ENCODE measurements at regions not wholly inside any gene's neighbourhood (a gene's known extent, or its start where the extent isn't known, plus 50 kb on each side); places are given as distances from the start of the nearest gene placed in this dataset.

DNA sequence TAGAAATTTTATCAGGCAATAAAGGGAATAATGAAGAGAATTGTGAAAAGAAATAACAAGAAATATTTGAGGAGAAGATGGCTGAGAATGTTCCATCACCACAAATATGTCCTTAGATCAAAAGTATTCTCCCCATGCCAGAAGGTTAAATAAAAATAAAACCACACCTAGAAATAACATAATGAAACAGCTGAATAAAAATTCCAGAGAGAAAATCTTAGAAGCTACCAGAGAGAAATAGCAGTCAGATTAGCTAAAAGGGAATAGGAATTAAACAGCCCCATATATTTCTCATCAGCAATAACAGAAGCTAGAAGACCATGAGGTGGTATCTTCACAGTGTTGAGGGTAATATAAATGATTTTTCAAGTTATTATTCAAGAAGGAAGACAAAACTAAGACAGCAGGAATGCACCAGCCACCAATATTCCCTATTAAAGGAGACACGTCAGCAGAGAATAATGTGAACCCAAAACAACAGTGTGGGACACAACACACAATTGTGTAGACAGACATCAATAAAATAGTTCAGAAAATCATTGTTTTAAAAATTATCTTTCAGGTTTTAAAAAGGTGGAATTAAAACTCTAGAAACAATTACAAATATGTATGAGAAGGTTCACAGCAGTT, 82.0 kb upstream of the NEDD4L start:
- ChIA-PET POLR2A (no interaction called here), CTCF (interaction anchor here (0.6 kb wide), 1 partner anchor 773 kb away, joined by 6 read pairs; no protein-coding TSS in a partner anchor)
- intact Hi-C loops (cut with micrococcal nuclease; ENCODE audit: unreplicated experiment) (no loop called here), in situ Hi-C loops (cut with HindIII; ENCODE audit: low pct_unique_long_range_greater_than_20kb, low sequenced_read_pairs) (no loop called here)
- BruUV-seq (replicated peaks), result no TSS peak
- TF ChIP-seq SIN3A (IDR thresholded peaks at IDR 0.05; ENCODE audit: borderline replicate concordance, insufficient read depth, low read depth, low read length) (no peak), TCF7L2 (IDR thresholded peaks at IDR 0.05; ENCODE audit: low read depth, low read length) (no peak), POLR2AphosphoS5 (IDR thresholded peaks at IDR 0.05; ENCODE audit: low read depth, low read length) (no peak)
- TF ChIP-seq, protein P1, sequence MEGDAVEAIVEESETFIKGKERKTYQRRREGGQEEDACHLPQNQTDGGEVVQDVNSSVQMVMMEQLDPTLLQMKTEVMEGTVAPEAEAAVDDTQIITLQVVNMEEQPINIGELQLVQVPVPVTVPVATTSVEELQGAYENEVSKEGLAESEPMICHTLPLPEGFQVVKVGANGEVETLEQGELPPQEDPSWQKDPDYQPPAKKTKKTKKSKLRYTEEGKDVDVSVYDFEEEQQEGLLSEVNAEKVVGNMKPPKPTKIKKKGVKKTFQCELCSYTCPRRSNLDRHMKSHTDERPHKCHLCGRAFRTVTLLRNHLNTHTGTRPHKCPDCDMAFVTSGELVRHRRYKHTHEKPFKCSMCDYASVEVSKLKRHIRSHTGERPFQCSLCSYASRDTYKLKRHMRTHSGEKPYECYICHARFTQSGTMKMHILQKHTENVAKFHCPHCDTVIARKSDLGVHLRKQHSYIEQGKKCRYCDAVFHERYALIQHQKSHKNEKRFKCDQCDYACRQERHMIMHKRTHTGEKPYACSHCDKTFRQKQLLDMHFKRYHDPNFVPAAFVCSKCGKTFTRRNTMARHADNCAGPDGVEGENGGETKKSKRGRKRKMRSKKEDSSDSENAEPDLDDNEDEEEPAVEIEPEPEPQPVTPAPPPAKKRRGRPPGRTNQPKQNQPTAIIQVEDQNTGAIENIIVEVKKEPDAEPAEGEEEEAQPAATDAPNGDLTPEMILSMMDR (IDR thresholded peaks at IDR 0.05), result no peak
- TF ChIP-seq, protein P2, sequence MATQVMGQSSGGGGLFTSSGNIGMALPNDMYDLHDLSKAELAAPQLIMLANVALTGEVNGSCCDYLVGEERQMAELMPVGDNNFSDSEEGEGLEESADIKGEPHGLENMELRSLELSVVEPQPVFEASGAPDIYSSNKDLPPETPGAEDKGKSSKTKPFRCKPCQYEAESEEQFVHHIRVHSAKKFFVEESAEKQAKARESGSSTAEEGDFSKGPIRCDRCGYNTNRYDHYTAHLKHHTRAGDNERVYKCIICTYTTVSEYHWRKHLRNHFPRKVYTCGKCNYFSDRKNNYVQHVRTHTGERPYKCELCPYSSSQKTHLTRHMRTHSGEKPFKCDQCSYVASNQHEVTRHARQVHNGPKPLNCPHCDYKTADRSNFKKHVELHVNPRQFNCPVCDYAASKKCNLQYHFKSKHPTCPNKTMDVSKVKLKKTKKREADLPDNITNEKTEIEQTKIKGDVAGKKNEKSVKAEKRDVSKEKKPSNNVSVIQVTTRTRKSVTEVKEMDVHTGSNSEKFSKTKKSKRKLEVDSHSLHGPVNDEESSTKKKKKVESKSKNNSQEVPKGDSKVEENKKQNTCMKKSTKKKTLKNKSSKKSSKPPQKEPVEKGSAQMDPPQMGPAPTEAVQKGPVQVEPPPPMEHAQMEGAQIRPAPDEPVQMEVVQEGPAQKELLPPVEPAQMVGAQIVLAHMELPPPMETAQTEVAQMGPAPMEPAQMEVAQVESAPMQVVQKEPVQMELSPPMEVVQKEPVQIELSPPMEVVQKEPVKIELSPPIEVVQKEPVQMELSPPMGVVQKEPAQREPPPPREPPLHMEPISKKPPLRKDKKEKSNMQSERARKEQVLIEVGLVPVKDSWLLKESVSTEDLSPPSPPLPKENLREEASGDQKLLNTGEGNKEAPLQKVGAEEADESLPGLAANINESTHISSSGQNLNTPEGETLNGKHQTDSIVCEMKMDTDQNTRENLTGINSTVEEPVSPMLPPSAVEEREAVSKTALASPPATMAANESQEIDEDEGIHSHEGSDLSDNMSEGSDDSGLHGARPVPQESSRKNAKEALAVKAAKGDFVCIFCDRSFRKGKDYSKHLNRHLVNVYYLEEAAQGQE (IDR thresholded peaks at IDR 0.05; ENCODE audit: insufficient read depth in 1 of 2, low read depth in 2 of 2, low read length in 1 of 2), result no peak
- Histone ChIP-seq H3K27me3 (ENCODE audit: control insufficient read depth, insufficient read depth, low read length) (no peaks in the 10 kb centered on the region), H3K36me3 (ENCODE audit: control insufficient read depth, insufficient read depth, low read length) (no peaks in the 10 kb centered on the region), H3K9me3 (ENCODE audit: control insufficient read depth, insufficient read depth, low read depth, low read length) (no peaks in the 10 kb centered on the region), H3K27ac (ENCODE audit: low read length) (no peak overlapping the region), H3K4me3 (ENCODE audit: low read depth in 2 of 2, low read length in 2 of 2) (no peak overlapping the region), H3K4me1 (ENCODE audit: control insufficient read depth, insufficient read depth, low read length) (no peaks in the 10 kb centered on the region)
- no peak for DNase-seq (ENCODE audit: low read depth, low spot score)
- no peak for ATAC-seq

DNA sequence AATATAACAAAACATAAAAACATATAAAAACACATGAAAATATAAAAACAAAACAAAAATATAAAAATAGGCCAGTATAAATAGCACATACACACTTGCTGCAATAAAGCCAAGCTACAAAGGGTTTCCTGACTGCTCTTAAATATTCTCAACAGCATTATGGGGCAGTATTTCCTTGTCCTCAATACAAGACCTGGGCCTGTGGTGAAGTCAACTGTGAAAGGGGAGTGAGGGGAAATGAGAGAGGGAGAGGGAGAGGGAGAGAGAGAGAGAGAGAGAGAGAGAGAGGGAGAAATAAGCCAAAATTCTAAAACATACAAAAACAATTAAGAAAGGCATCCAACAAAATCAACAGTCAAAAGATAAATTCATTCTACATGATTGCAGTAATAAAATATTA, 82.6 kb upstream of the NEDD4L start:
- DNase-seq (ENCODE audit: low read depth, low spot score) (no peak), ATAC-seq (no peak)
- no peak overlapping the region for H3K4me3 ChIP-seq (ENCODE audit: low read depth in 2 of 2, low read length in 2 of 2)
- in situ Hi-C loops (cut with HindIII; ENCODE audit: low pct_unique_long_range_greater_than_20kb, low sequenced_read_pairs) (no loop called here), intact Hi-C loops (cut with micrococcal nuclease; ENCODE audit: unreplicated experiment) (no loop called here)
- BruUV-seq (replicated peaks), result no TSS peak
- H3K27me3 ChIP-seq (ENCODE audit: control insufficient read depth, insufficient read depth, low read length), result no peaks in the 10 kb centered on the region
- no peaks in the 10 kb centered on the region for H3K4me1 ChIP-seq (ENCODE audit: control insufficient read depth, insufficient read depth, low read length)
- no peak for TF ChIP-seq SIN3A (IDR thresholded peaks at IDR 0.05; ENCODE audit: borderline replicate concordance, insufficient read depth, low read depth, low read length)
- TF ChIP-seq POLR2AphosphoS5 (IDR thresholded peaks at IDR 0.05; ENCODE audit: low read depth, low read length), result no peak
- TF ChIP-seq, protein P1 (IDR thresholded peaks at IDR 0.05), result no peak
- TF ChIP-seq TCF7L2 (IDR thresholded peaks at IDR 0.05; ENCODE audit: low read depth, low read length), result no peak
- TF ChIP-seq, protein P2 (IDR thresholded peaks at IDR 0.05; ENCODE audit: insufficient read depth in 1 of 2, low read depth in 2 of 2, low read length in 1 of 2), result no peak
- no peak overlapping the region for H3K27ac ChIP-seq (ENCODE audit: low read length)
- H3K9me3 ChIP-seq (ENCODE audit: control insufficient read depth, insufficient read depth, low read depth, low read length), result no peaks in the 10 kb centered on the region
- ChIA-PET CTCF (no interaction called here), POLR2A (no interaction called here)
- no peaks in the 10 kb centered on the region for H3K36me3 ChIP-seq (ENCODE audit: control insufficient read depth, insufficient read depth, low read length)

Measured in Panc1 (cell line).